Tibial nerve (tissue), 4 donors: ENCODE measurements at regions not wholly inside any gene's neighbourhood (a gene's known extent, or its start where the extent isn't known, plus 50 kb on each side); places are given as distances from the start of the nearest gene placed in this dataset.

Experiments
- DNase-seq, 2 donors: peaks; one replicate each; pipeline ENCODE4 v3.0.0-alpha.2; 2019; ENCODE audit warnings: low spot score in 2 of 2
- H3K27ac ChIP-seq, 4 donors: fragments of 200-600 bp; sonication (generic) in 3 of 4; one replicate each; pipeline ENCODE4 v1.5.1; 2017 to 2019; ENCODE audit warnings: mild to moderate bottlenecking in 1 of 4
- H3K27me3 ChIP-seq, 2 donors: fragments of 200-600 bp; sonication (generic) in 1 of 2; one replicate each; pipeline versions ENCODE4 v1.5.1 to v1.6.0; 2017 to 2019
- H3K36me3 ChIP-seq, 3 donors: fragments of 200-600 bp; sonication (generic); one replicate each; pipeline ENCODE4 v1.5.1; 2018 to 2019
- H3K4me1 ChIP-seq, 4 donors: fragments of 200-600 bp; sonication (generic) in 3 of 4; one replicate each; pipeline ENCODE4 v1.5.1; 2017 to 2019
- H3K4me3 ChIP-seq, 4 donors: fragments of 200-600 bp; sonication (generic) in 3 of 4; one replicate each; pipeline ENCODE4 v1.5.1; 2017 to 2019; ENCODE audit warnings: mild to moderate bottlenecking in 1 of 4, moderate library complexity in 1 of 4
- H3K9me3 ChIP-seq, 4 donors: fragments of 200-600 bp; sonication (generic) in 3 of 4; one replicate each; pipeline ENCODE4 v1.5.1; 2017 to 2019
- CTCF ChIP-seq, 5 experiments: fragments of 200-600 bp in 3 of 5; fragments of 450-650 bp in 2 of 5; sonication (generic) in 3 of 5; IDR thresholded peaks; one replicate each; pipeline ENCODE4 v1.5.1; 2016 to 2019; ENCODE audit warnings: antibody characterized with exemption in 5 of 5, mild to moderate bottlenecking in 3 of 5, moderate library complexity in 2 of 5
- EP300 ChIP-seq, 2 donors: sonication (generic); formaldehyde crosslinking; IDR thresholded peaks; one replicate each; pipeline ENCODE4 v1.6.1; 2017; ENCODE audit warnings: antibody characterized with exemption in 2 of 2, mild to moderate bottlenecking in 1 of 2
- POLR2A ChIP-seq, 2 donors: fragments of 450-650 bp; IDR thresholded peaks; one replicate each; pipeline ENCODE4 v1.6.1; 2017; ENCODE audit warnings: antibody characterized with exemption in 2 of 2, mild to moderate bottlenecking in 2 of 2, moderate library complexity in 2 of 2
- WGBS, 2 donors: methylation state at CpG; one replicate each; pipeline ENCODE4 v1.1.5; 2018; 5-methylcytosine and 5-hydroxymethylcytosine counted together

GRCh38 chr16:49012961-49013726, 268.5 kb downstream of the CBLN1 start:
- Histone ChIP-seq H3K27ac (no peak overlapping the region), H3K36me3 (no peaks in the 10 kb centered on the region), H3K4me1 (no peaks in the 10 kb centered on the region), H3K4me3 (no peak overlapping the region), H3K27me3 (no peaks in the 10 kb centered on the region), H3K9me3 (peaks cover 0 to 24% (median 0%) of the 10 kb centered on the region in 4 donors)
- WGBS, 2 donors, result 58 to 60% methylated on average over 17 to 18 of the region's 21 CpGs
- DNase-seq, result no peak
- no peak for TF ChIP-seq POLR2A (IDR thresholded peaks at IDR 0.05)
- TF ChIP-seq CTCF (IDR thresholded peaks at IDR 0.05), result no peak
- no peak for TF ChIP-seq EP300 (IDR thresholded peaks at IDR 0.05)

- DNase-seq, result no peak
- H3K4me3 ChIP-seq, result no peak overlapping the region
- 40 to 48% methylated on average over 2 of the region's 2 CpGs for WGBS, 2 donors
- TF ChIP-seq CTCF (IDR thresholded peaks at IDR 0.05), result no peak
- TF ChIP-seq EP300 (IDR thresholded peaks at IDR 0.05), result no peak
- TF ChIP-seq POLR2A (IDR thresholded peaks at IDR 0.05), result no peak
- no peaks in the 10 kb centered on the region for H3K4me1 ChIP-seq
- H3K27me3 ChIP-seq, result no peaks in the 10 kb centered on the region
- no peaks in the 10 kb centered on the region for H3K36me3 ChIP-seq
- no peak overlapping the region for H3K27ac ChIP-seq
- H3K9me3 ChIP-seq, result peaks cover 0 to 24% (median 0%) of the 10 kb centered on the region in 4 donors
These were observed 269.7 kb downstream of the CBLN1 start for GRCh38 chr16:49011901-49012300.

- DNase-seq, result no peak
- Histone ChIP-seq H3K36me3 (no peaks in the 10 kb centered on the region), H3K9me3 (peaks cover 0 to 24% (median 0%) of the 10 kb centered on the region in 4 donors), H3K4me3 (no peak overlapping the region), H3K4me1 (no peaks in the 10 kb centered on the region), H3K27ac (no peak overlapping the region), H3K27me3 (no peaks in the 10 kb centered on the region)
- WGBS, 2 donors, result 83 to 86% methylated on average over 7 of the region's 7 CpGs
- no peak for TF ChIP-seq POLR2A (IDR thresholded peaks at IDR 0.05)
- no peak for TF ChIP-seq CTCF (IDR thresholded peaks at IDR 0.05)
- no peak for TF ChIP-seq EP300 (IDR thresholded peaks at IDR 0.05)
These were observed 270.8 kb downstream of the CBLN1 start for GRCh38 chr16:49010879-49011278.

GRCh38 chr16:49010396-49010795, 271.2 kb downstream of the CBLN1 start:
- Histone ChIP-seq H3K27me3 (no peaks in the 10 kb centered on the region), H3K4me3 (no peak overlapping the region), H3K4me1 (no peaks in the 10 kb centered on the region), H3K9me3 (peaks cover 0 to 24% (median 0%) of the 10 kb centered on the region in 4 donors), H3K27ac (no peak overlapping the region), H3K36me3 (no peaks in the 10 kb centered on the region)
- TF ChIP-seq CTCF (IDR thresholded peaks at IDR 0.05), result no peak
- TF ChIP-seq POLR2A (IDR thresholded peaks at IDR 0.05), result no peak
- no peak for TF ChIP-seq EP300 (IDR thresholded peaks at IDR 0.05)
- 58 to 63% methylated on average over 8 of the region's 8 CpGs for WGBS, 2 donors
- DNase-seq, result no peak

GRCh38 chr16:49009204-49009603, 272.4 kb downstream of the CBLN1 start:
- no peak overlapping the region for H3K27ac ChIP-seq
- H3K4me1 ChIP-seq, result no peaks in the 10 kb centered on the region
- 83 to 93% methylated on average over 1 of the region's 1 CpG for WGBS, 2 donors
- no peak overlapping the region for H3K4me3 ChIP-seq
- TF ChIP-seq POLR2A (IDR thresholded peaks at IDR 0.05) (no peak), CTCF (IDR thresholded peaks at IDR 0.05) (no peak), EP300 (IDR thresholded peaks at IDR 0.05) (no peak)
- DNase-seq, result no peak
- no peaks in the 10 kb centered on the region for H3K27me3 ChIP-seq
- peaks cover 0 to 24% (median 0%) of the 10 kb centered on the region in 4 donors for H3K9me3 ChIP-seq
- no peaks in the 10 kb centered on the region for H3K36me3 ChIP-seq
